Activated CD8-positive, alpha-beta T cell treated with anti-CD3 and anti-CD28 coated beads for 36 hours (primary cell): ENCODE measurements at regions not wholly inside any gene's neighbourhood (a gene's known extent, or its start where the extent isn't known, plus 50 kb on each side); places are given as distances from the start of the nearest gene placed in this dataset.

Experiments used
- ATAC-seq: fragments of 200-7000 bp; cut with Tn5 transposase; one replicate; pipeline ENCODE4 v1.10.0; 2021; ENCODE audit warnings: mild to moderate bottlenecking, moderate library complexity
- CTCF ChIA-PET: fragments of 350-600 bp; sonication (Branson Sonifier 250); formaldehyde crosslinking; loops from one replicate; lab custom pipeline; 2021; ENCODE audit warnings: antibody characterized with exemption; lab: Charles Lee
- POLR2A ChIA-PET: fragments of 350-600 bp; sonication (Branson Sonifier 250); formaldehyde crosslinking; loops from one replicate; lab custom pipeline; 2021; ENCODE audit warnings: antibody characterized with exemption; lab: Charles Lee
- DNase-seq: peaks from one replicate; pipeline ENCODE4 v3.0.0-alpha.2; 2020
- H3K27ac Mint-ChIP-seq: one replicate; pipeline ENCODE4 v1.8.0; 2021; ENCODE audit warnings: mild to moderate bottlenecking, mixed read lengths
- H3K27me3 Mint-ChIP-seq: one replicate; pipeline ENCODE4 v1.8.0; 2021; ENCODE audit warnings: mixed read lengths
- H3K36me3 Mint-ChIP-seq: one replicate; pipeline ENCODE4 v1.8.0; 2021; ENCODE audit warnings: low read depth, mixed read lengths
- H3K4me1 Mint-ChIP-seq: one replicate; pipeline ENCODE4 v1.8.0; 2021; ENCODE audit warnings: low read depth, mixed read lengths
- H3K4me3 Mint-ChIP-seq: one replicate; pipeline ENCODE4 v1.8.0; 2021; ENCODE audit warnings: mild to moderate bottlenecking, moderate library complexity, mixed read lengths
- H3K9me3 Mint-ChIP-seq: one replicate; pipeline ENCODE4 v1.8.0; 2021; ENCODE audit warnings: mixed read lengths
- intact Hi-C: fragments of 100-400 bp; cut with micrococcal nuclease; formaldehyde crosslinking; loops from one replicate; pipeline ENCODE4 v1.10.0; 2022
- TF ChIP-seq, protein P1 (sequence below): fragments of 200-600 bp; IDR thresholded peaks from one replicate; pipeline ENCODE4 v1.8.0; 2022; ENCODE audit warnings: antibody characterized with exemption, mild to moderate bottlenecking

DNA sequence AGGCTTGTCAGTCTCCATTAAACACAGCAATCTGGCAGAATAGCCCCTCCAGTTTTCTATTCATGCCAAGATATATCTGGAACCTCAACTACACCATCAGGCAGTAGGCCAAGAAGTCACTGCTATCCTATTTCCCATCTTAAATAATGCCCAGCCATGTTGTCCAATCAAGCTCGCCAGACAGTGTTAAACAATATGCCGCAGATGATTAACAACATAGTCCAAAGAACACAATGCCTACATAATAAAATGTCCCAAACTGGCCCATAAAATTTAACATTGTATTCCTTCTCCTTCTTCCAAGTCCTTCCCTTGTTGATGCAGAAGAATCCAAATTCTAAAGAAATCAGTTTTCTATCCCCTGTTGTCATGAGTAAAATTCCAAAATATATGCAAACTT is 427.4 kb upstream of the PPP2R3A start:
- POLR2A ChIA-PET = no interaction called here
- Mint-ChIP-seq H3K9me3 (no peaks in the 10 kb centered on the region), H3K36me3 (no peaks in the 10 kb centered on the region), H3K4me1 (no peaks in the 10 kb centered on the region), H3K27me3 (no peaks in the 10 kb centered on the region), H3K4me3 (no peak overlapping the region), H3K27ac (no peak overlapping the region)
- TF ChIP-seq, protein P1, sequence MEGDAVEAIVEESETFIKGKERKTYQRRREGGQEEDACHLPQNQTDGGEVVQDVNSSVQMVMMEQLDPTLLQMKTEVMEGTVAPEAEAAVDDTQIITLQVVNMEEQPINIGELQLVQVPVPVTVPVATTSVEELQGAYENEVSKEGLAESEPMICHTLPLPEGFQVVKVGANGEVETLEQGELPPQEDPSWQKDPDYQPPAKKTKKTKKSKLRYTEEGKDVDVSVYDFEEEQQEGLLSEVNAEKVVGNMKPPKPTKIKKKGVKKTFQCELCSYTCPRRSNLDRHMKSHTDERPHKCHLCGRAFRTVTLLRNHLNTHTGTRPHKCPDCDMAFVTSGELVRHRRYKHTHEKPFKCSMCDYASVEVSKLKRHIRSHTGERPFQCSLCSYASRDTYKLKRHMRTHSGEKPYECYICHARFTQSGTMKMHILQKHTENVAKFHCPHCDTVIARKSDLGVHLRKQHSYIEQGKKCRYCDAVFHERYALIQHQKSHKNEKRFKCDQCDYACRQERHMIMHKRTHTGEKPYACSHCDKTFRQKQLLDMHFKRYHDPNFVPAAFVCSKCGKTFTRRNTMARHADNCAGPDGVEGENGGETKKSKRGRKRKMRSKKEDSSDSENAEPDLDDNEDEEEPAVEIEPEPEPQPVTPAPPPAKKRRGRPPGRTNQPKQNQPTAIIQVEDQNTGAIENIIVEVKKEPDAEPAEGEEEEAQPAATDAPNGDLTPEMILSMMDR = no peak
- CTCF ChIA-PET = no interaction called here
- DNase-seq (no peak), ATAC-seq (no peak)
- intact Hi-C loops = no loop called here

DNA sequence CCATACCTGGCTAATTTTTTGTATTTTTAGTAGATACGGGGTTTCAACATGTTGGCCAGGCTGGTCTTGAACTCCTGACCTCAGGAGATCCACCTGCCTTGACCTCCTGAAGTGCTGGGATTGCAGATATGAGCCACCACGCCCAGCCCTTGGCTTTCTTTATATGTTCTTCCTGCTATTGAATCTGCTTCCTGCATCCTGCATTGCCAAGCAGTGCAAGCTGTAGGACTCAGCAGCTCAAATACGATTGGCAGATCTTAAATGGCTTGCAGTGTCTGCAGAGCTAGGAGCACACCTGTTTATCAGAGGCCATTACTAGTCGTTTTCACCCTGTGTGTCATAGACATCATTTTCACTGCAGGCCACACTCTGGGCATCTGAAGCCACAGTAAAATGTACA is 426.2 kb upstream of the PPP2R3A start:
- ChIA-PET CTCF (no interaction called here), POLR2A (no interaction called here)
- no peak overlapping the region for H3K27ac Mint-ChIP-seq
- no peak overlapping the region for H3K4me3 Mint-ChIP-seq
- no peak for DNase-seq
- ATAC-seq = no peak
- H3K9me3 Mint-ChIP-seq = no peaks in the 10 kb centered on the region
- intact Hi-C loops = no loop called here
- no peaks in the 10 kb centered on the region for H3K4me1 Mint-ChIP-seq
- no peaks in the 10 kb centered on the region for H3K27me3 Mint-ChIP-seq
- TF ChIP-seq, protein P1 = no peak
- no peaks in the 10 kb centered on the region for H3K36me3 Mint-ChIP-seq

DNA sequence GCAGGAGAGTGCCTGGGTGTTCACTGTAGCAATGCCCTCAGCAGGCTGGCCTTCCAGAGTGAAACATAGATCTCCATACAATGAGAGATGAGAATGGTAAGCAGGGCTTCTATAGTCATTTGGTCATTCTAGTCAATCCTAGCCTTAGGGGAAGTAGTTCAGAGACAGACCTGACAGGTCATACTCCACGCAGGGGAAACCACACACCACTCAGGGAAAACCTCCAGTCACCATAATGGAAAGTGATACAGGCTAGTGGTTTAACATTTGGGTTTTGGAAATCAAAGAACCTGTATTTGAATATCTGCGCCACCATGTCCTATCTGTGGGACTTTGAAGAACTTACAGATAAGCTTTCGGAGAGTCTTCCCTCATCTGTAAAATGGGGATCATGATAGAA is 425.7 kb upstream of the PPP2R3A start:
- DNase-seq (no peak), ATAC-seq (no peak)
- POLR2A ChIA-PET = no interaction called here
- no peaks in the 10 kb centered on the region for H3K36me3 Mint-ChIP-seq
- H3K9me3 Mint-ChIP-seq = no peaks in the 10 kb centered on the region
- H3K4me3 Mint-ChIP-seq = no peak overlapping the region
- CTCF ChIA-PET = no interaction called here
- no peaks in the 10 kb centered on the region for H3K27me3 Mint-ChIP-seq
- no peak overlapping the region for H3K27ac Mint-ChIP-seq
- TF ChIP-seq, protein P1 = no peak
- no peaks in the 10 kb centered on the region for H3K4me1 Mint-ChIP-seq
- intact Hi-C loops = no loop called here

DNA sequence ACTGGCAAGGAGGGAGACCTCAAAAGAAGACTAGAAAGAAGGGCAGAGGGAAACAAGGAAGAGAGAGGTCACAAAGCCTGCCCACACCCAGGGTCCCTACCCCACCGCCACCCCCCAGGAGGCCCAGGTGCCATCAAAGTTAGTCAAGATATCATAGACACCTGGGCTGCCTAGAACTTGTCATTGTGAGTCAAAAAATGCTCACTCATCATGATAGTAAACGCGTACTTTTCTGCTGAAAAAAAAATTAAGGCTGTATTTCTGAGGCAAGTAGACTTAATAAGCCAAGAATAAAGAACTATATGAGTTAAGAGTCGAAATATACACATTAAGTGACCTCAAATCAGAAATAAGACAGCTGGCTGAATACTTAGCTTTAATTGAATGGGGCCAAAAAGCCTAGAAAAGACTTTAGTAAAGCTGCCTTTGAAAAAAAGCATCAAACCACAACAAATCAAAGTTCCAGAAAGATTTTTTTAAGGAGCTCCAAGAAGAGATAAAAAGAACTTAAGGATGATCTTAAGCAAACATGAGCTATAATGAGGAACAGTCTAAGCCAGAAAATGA is 415.5 kb upstream of the PPP2R3A start:
- ATAC-seq = no peak
- no peak overlapping the region for H3K4me3 Mint-ChIP-seq
- CTCF ChIA-PET = no interaction called here

DNA sequence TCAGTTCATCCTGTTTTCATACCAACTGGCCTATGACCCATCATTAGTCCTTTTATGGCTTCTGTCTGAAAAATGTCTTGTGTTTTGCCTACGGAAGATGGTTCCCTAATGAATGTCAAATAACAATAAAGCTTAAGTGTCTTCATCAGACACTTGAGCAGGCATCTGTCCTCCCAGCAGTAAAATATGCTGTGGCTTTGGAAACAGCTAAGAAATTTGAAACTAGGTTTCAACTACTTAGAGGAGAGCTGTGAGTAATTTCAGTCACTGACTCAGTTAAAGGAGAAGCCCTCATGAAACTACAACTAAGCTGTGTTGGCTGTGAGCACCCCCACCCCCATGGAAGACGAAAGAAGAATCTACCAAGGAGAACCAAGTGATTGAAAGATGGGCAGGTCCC is 409.4 kb upstream of the PPP2R3A start:
- DNase-seq (no peak), ATAC-seq (no peak)
- no peaks in the 10 kb centered on the region for H3K9me3 Mint-ChIP-seq
- intact Hi-C loops = no loop called here
- no peak overlapping the region for H3K27ac Mint-ChIP-seq
- TF ChIP-seq, protein P1 = no peak
- H3K36me3 Mint-ChIP-seq = no peaks in the 10 kb centered on the region
- H3K4me3 Mint-ChIP-seq = no peak overlapping the region
- H3K4me1 Mint-ChIP-seq = no peaks in the 10 kb centered on the region
- ChIA-PET POLR2A (no interaction called here), CTCF (interaction anchor here (0.7 kb wide), 1 partner anchor 32 kb away, joined by 3 read pairs; no protein-coding TSS in a partner anchor)
- H3K27me3 Mint-ChIP-seq = no peaks in the 10 kb centered on the region

More for the DNA sequence above, 415.5 kb upstream of the PPP2R3A start:
- TF ChIP-seq, protein P1 = no peak
- POLR2A ChIA-PET = no interaction called here
- DNase-seq = no peak
- no peaks in the 10 kb centered on the region for H3K9me3 Mint-ChIP-seq
- H3K4me1 Mint-ChIP-seq = no peaks in the 10 kb centered on the region
- no peaks in the 10 kb centered on the region for H3K36me3 Mint-ChIP-seq
- intact Hi-C loops = no loop called here
- H3K27ac Mint-ChIP-seq = no peak overlapping the region
- H3K27me3 Mint-ChIP-seq = no peaks in the 10 kb centered on the region
